HG02870 (cell line): ENCODE measurements at regions not wholly inside any gene's neighbourhood (a gene's known extent, or its start where the extent isn't known, plus 50 kb on each side); places are given as distances from the start of the nearest gene placed in this dataset.

Experiments used
- ATAC-seq: cut with Tn5 transposase; IDR thresholded peaks from one replicate; pipeline ENCODE4 v1.9.1; 2021; ENCODE audit warnings: mild to moderate bottlenecking, moderate library complexity; ENCODE audit not compliant: unreplicated experiment

GRCh38 chr4:133245226-133245625 is 96.1 kb downstream of the PCDH10 start:
- ATAC-seq = no peak
